GM18519 (cell line): ENCODE measurements at regions not wholly inside any gene's neighbourhood (a gene's known extent, or its start where the extent isn't known, plus 50 kb on each side); places are given as distances from the start of the nearest gene placed in this dataset.
"Not testable (repeated sequence)": the region's sequence is repeated elsewhere in the genome, so short reads cannot be mapped to it uniquely, and the experiment has no call there.

Experiments used
- ATAC-seq: cut with Tn5 transposase; IDR thresholded peaks from one replicate; pipeline ENCODE4 v1.9.1; 2021; ENCODE audit warnings: mild to moderate bottlenecking, moderate library complexity; ENCODE audit not compliant: unreplicated experiment, low FRiP score

- no peak for ATAC-seq
Observed at GRCh38 chr12:25615119-25615518, 62.0 kb upstream of the LMNTD1 start.

- no peak for ATAC-seq
Observed at GRCh38 chr12:25616286-25616685, 63.2 kb upstream of the LMNTD1 start.

GRCh38 chr12:25617991-25618390 lies 64.9 kb upstream of the LMNTD1 start:
- ATAC-seq = no peak

GRCh38 chr12:25623816-25624215 lies 70.7 kb upstream of the LMNTD1 start:
- no peak for ATAC-seq

- no peak for ATAC-seq
Observed at GRCh38 chr12:25625146-25625545, 72.1 kb upstream of the LMNTD1 start.

- no peak for ATAC-seq
Observed at GRCh38 chr12:25629341-25629740, 76.3 kb upstream of the LMNTD1 start.

- ATAC-seq = not testable (repeated sequence)
Observed at GRCh38 chr12:25630735-25631515, 77.8 kb upstream of the LMNTD1 start.

GRCh38 chr12:25633149-25633548 lies 80.1 kb upstream of the LMNTD1 start:
- ATAC-seq = not testable (repeated sequence)

- ATAC-seq = no peak
Observed at GRCh38 chr12:25637752-25638151, 84.7 kb upstream of the LMNTD1 start.

GRCh38 chr12:25639406-25639805 lies 86.3 kb upstream of the LMNTD1 start:
- ATAC-seq = no peak

GRCh38 chr12:25644979-25645378 lies 91.9 kb upstream of the LMNTD1 start:
- ATAC-seq = no peak

- ATAC-seq = no peak
Observed at GRCh38 chr12:25645427-25645826, 92.3 kb upstream of the LMNTD1 start.

GRCh38 chr12:25651931-25652330 lies 98.8 kb upstream of the LMNTD1 start:
- ATAC-seq = no peak

- ATAC-seq = no peak
Observed at GRCh38 chr12:25652371-25652770, 99.3 kb upstream of the LMNTD1 start.

- no peak for ATAC-seq
Observed at GRCh38 chr12:25653487-25654175, 100.5 kb upstream of the LMNTD1 start.

- ATAC-seq = no peak
Observed at GRCh38 chr12:25655702-25656101, 102.6 kb upstream of the LMNTD1 start.

- no peak for ATAC-seq
Observed at GRCh38 chr12:25659621-25660020, 106.5 kb upstream of the LMNTD1 start.

GRCh38 chr12:25670076-25671055 lies 117.3 kb upstream of the LMNTD1 start:
- no peak for ATAC-seq

- no peak for ATAC-seq
Observed at GRCh38 chr12:25675808-25676207, 122.7 kb upstream of the LMNTD1 start.

- no peak for ATAC-seq
Observed at GRCh38 chr12:25677232-25677937, 124.3 kb upstream of the LMNTD1 start.
